SH-SY5Y (cell line): ENCODE measurements at regions not wholly inside any gene's neighbourhood (a gene's known extent, or its start where the extent isn't known, plus 50 kb on each side); places are given as distances from the start of the nearest gene placed in this dataset.

ENCODE experiments used
- GATA2 ChIP-seq: IDR thresholded peaks from 2 replicates; pipeline ENCODE4 v1.6.1; 2011; ENCODE audit warnings: mild to moderate bottlenecking, low read depth, low read length
- GATA3 ChIP-seq: IDR thresholded peaks from 2 replicates; pipeline ENCODE4 v1.6.1; 2011; ENCODE audit warnings: low read depth, mild to moderate bottlenecking, low read length, moderate library complexity

DNA sequence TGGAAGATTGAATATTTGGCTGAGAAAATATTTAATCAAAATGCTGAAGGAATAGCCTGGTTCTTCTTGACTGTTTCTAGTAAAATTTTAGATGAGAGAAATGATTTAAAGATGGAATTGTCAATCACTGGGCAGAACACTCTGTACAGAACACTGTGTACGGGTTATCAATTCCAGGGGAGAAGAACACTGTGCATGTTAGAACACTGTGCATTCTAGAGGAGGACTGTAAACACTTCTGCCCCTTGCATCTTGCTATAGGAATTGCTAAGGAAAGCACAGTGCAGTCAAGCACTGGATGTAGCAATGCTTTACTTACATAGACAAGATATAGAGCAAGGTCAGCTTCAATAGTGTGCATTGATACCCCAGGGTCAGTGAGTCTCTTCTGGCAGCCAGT lies 98.7 kb downstream of the RWDD3 start:
- no peak for TF ChIP-seq GATA2
- no peak for TF ChIP-seq GATA3
